DOHH2 (cell line): ENCODE measurements at regions not wholly inside any gene's neighbourhood (a gene's known extent, or its start where the extent isn't known, plus 50 kb on each side); places are given as distances from the start of the nearest gene placed in this dataset.

Experiments
- EZH2phosphoT487 ChIP-seq: fragments of 200-600 bp; sonication (generic); IDR thresholded peaks from 2 replicates; pipeline ENCODE4 v1.6.1; 2017; ENCODE audit warnings: borderline replicate concordance, mild to moderate bottlenecking, antibody characterized with exemption, low read length, moderate library complexity, mixed read lengths
- TF ChIP-seq, protein P1 (sequence below): fragments of 200-600 bp; sonication (generic); IDR thresholded peaks from one replicate; pipeline ENCODE4 v1.5.1; 2014; ENCODE audit warnings: antibody characterized with exemption, mild to moderate bottlenecking, low read depth, low read length; ENCODE audit not compliant: poor library complexity, severe bottlenecking

DNA sequence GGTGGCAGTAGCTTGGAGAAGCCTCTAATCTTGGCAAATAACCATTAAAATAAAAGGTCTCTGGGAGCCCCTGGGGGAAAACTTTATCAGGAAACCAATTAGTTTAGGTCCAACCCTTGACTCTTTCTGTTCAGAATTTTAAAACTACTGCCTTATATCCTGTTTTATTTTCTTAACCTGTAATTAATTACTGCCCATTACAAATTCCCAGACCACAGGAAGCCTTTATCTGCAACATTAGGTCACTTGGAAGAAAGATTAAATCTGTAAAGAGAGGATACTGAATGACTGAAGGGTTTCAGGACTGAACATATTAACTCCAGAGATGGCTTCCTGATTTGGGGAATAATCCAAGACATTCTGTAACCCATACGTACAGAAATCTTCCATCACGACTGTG lies 320.5 kb upstream of the SORCS1 start:
- TF ChIP-seq, protein P1, sequence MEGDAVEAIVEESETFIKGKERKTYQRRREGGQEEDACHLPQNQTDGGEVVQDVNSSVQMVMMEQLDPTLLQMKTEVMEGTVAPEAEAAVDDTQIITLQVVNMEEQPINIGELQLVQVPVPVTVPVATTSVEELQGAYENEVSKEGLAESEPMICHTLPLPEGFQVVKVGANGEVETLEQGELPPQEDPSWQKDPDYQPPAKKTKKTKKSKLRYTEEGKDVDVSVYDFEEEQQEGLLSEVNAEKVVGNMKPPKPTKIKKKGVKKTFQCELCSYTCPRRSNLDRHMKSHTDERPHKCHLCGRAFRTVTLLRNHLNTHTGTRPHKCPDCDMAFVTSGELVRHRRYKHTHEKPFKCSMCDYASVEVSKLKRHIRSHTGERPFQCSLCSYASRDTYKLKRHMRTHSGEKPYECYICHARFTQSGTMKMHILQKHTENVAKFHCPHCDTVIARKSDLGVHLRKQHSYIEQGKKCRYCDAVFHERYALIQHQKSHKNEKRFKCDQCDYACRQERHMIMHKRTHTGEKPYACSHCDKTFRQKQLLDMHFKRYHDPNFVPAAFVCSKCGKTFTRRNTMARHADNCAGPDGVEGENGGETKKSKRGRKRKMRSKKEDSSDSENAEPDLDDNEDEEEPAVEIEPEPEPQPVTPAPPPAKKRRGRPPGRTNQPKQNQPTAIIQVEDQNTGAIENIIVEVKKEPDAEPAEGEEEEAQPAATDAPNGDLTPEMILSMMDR: no peak
- no peak for TF ChIP-seq EZH2phosphoT487
